IgD-negative memory B cell (primary cell): ENCODE measurements at regions not wholly inside any gene's neighbourhood (a gene's known extent, or its start where the extent isn't known, plus 50 kb on each side); places are given as distances from the start of the nearest gene placed in this dataset.
"Not testable (repeated sequence)": the region's sequence is repeated elsewhere in the genome, so short reads cannot be mapped to it uniquely, and the experiment has no call there.

Experiments used
- H3K27ac Mint-ChIP-seq, 3 donors: one replicate each; pipeline ENCODE4 v1.8.0; 2020 to 2022; ENCODE audit warnings: mild to moderate bottlenecking in 3 of 3, mixed read lengths in 3 of 3, moderate library complexity in 1 of 3
- H3K27me3 Mint-ChIP-seq: one replicate; pipeline ENCODE4 v1.8.0; 2021; ENCODE audit warnings: mixed read lengths
- H3K36me3 Mint-ChIP-seq: one replicate; pipeline ENCODE4 v1.8.0; 2020; ENCODE audit warnings: mild to moderate bottlenecking, mixed read lengths
- H3K4me1 Mint-ChIP-seq, 3 donors: one replicate each; pipeline ENCODE4 v1.8.0; 2020 to 2022; ENCODE audit warnings: mixed read lengths in 3 of 3, mild to moderate bottlenecking in 1 of 3
- H3K4me3 Mint-ChIP-seq, 4 donors: one replicate each; pipeline ENCODE4 v1.8.0; 2020 to 2022; ENCODE audit warnings: mild to moderate bottlenecking in 4 of 4, mixed read lengths in 4 of 4, moderate library complexity in 3 of 4
- H3K9me3 Mint-ChIP-seq, 3 donors: one replicate each; pipeline ENCODE4 v1.8.0; 2020 to 2021; ENCODE audit warnings: mixed read lengths in 3 of 3, mild to moderate bottlenecking in 1 of 3

GRCh38 chrX:77347572-77347971, 99.6 kb upstream of the FGF16 start:
- Mint-ChIP-seq H3K27ac (no peak overlapping the region), H3K4me1 (no peaks in the 10 kb centered on the region), H3K36me3 (no peaks in the 10 kb centered on the region), H3K9me3 (peaks cover 3 to 7% (median 6%) of the 10 kb centered on the region in 3 donors), H3K27me3 (peaks cover 1% of the 10 kb centered on the region), H3K4me3 (no peak overlapping the region)

- Mint-ChIP-seq H3K4me1 (no peaks in the 10 kb centered on the region), H3K9me3 (peaks cover 2 to 19% (median 14%) of the 10 kb centered on the region in 3 donors), H3K36me3 (no peaks in the 10 kb centered on the region), H3K27ac (no peak overlapping the region), H3K4me3 (no peak overlapping the region), H3K27me3 (no peaks in the 10 kb centered on the region)
Observed at GRCh38 chrX:77389891-77390290, 57.3 kb upstream of the FGF16 start.

- H3K27me3 Mint-ChIP-seq, H3K4me3 Mint-ChIP-seq: not testable (repeated sequence)
Observed at GRCh38 chrX:77390365-77390764, 56.8 kb upstream of the FGF16 start.

GRCh38 chrX:77396781-77397180, 50.4 kb upstream of the FGF16 start:
- Mint-ChIP-seq H3K9me3 (peaks cover 0 to 11% (median 2%) of the 10 kb centered on the region in 3 donors), H3K36me3 (no peaks in the 10 kb centered on the region)

More at GRCh38 chrX:77390365-77390764, 56.8 kb upstream of the FGF16 start:
- not testable (repeated sequence) for H3K27ac Mint-ChIP-seq, H3K4me1 Mint-ChIP-seq, H3K36me3 Mint-ChIP-seq
- H3K9me3 Mint-ChIP-seq: peaks cover 2 to 14% (median 12%) of the 10 kb centered on the region in 3 donors

More at GRCh38 chrX:77396781-77397180, 50.4 kb upstream of the FGF16 start:
- H3K27me3 Mint-ChIP-seq: no peaks in the 10 kb centered on the region
- no peak overlapping the region for H3K27ac Mint-ChIP-seq
- no peaks in the 10 kb centered on the region for H3K4me1 Mint-ChIP-seq
- H3K4me3 Mint-ChIP-seq: no peak overlapping the region
